22Rv1 (cell line): ENCODE measurements at regions not wholly inside any gene's neighbourhood (a gene's known extent, or its start where the extent isn't known, plus 50 kb on each side); places are given as distances from the start of the nearest gene placed in this dataset.
"Not testable (repeated sequence)": the region's sequence is repeated elsewhere in the genome, so short reads cannot be mapped to it uniquely, and the experiment has no call there.

Source experiments
- ZFX ChIP-seq: fragments of 450-650 bp; IDR thresholded peaks from 2 replicates; pipeline ENCODE4 v1.6.1; 2017; ENCODE audit warnings: antibody characterized with exemption, borderline replicate concordance
- TF ChIP-seq, protein P1 (sequence below): fragments of 450-650 bp; IDR thresholded peaks from 2 replicates; pipeline ENCODE4 v1.5.1; 2017; ENCODE audit warnings: mild to moderate bottlenecking

DNA sequence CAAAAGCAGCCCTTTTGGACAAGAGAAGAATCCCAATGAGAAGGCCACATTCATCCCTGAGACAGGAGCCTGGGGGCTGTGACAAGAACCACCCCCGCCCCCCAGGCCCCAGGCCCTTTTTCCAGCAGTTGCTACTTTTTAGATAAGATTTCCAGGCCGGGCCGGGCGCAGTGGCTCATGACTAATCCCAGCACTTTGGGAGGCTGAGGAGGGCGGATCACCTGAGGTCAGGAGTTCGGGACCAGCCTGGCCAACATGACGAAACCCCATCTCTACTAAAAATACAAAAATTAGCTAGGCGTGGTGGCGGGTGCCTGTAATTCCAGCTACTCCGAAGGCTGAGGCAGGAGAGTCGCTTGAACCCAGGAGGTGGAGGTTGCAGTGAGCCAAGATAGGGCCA, 179.4 kb downstream of the SPATA31A1 start:
- TF ChIP-seq, protein P1, sequence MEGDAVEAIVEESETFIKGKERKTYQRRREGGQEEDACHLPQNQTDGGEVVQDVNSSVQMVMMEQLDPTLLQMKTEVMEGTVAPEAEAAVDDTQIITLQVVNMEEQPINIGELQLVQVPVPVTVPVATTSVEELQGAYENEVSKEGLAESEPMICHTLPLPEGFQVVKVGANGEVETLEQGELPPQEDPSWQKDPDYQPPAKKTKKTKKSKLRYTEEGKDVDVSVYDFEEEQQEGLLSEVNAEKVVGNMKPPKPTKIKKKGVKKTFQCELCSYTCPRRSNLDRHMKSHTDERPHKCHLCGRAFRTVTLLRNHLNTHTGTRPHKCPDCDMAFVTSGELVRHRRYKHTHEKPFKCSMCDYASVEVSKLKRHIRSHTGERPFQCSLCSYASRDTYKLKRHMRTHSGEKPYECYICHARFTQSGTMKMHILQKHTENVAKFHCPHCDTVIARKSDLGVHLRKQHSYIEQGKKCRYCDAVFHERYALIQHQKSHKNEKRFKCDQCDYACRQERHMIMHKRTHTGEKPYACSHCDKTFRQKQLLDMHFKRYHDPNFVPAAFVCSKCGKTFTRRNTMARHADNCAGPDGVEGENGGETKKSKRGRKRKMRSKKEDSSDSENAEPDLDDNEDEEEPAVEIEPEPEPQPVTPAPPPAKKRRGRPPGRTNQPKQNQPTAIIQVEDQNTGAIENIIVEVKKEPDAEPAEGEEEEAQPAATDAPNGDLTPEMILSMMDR = not testable (repeated sequence)
- not testable (repeated sequence) for TF ChIP-seq ZFX
